ENCODE measurements at regions not wholly inside any gene's neighbourhood (a gene's known extent, or its start where the extent isn't known, plus 50 kb on each side); places are given as distances from the start of the nearest gene placed in this dataset.

- Histone ChIP-seq H3K4me1 (ENCODE audit: insufficient read depth, low read length, poor library complexity, severe bottlenecking) (no peaks in the 10 kb centered on the region), H3K4me3 (ENCODE audit: low read depth, low read length, poor library complexity, severe bottlenecking) (no peak overlapping the region), H3K4me2 (ENCODE audit: low read length) (no peak overlapping the region), H4K20me1 (ENCODE audit: insufficient read depth, low read length) (no peaks in the 10 kb centered on the region), H3K9me2 (ENCODE audit: insufficient read depth, low read length) (no peaks in the 10 kb centered on the region), H2AFZ (ENCODE audit: low read length) (no peak overlapping the region), H3K9me3 (ENCODE audit: low read length) (no peaks in the 10 kb centered on the region), H3K79me2 (ENCODE audit: insufficient read depth, low read depth, low read length) (no peaks in the 10 kb centered on the region), H3K27ac (ENCODE audit: low read depth, low read length, poor library complexity, severe bottlenecking) (no peak overlapping the region), H3K36me3 (ENCODE audit: insufficient read depth, low read length) (no peaks in the 10 kb centered on the region)
- BruUV-seq (replicated peaks) = no TSS peak
- CTCF ChIA-PET (ENCODE audit: unreplicated experiment) = no interaction called here
- POLR2A ChIA-PET = interaction anchor here (0.7 kb wide), 1 partner anchor 556 kb away, joined by 3 read pairs; no protein-coding TSS in a partner anchor
- TF ChIP-seq EZH2phosphoT487 (IDR thresholded peaks at IDR 0.05; ENCODE audit: borderline replicate concordance, low read depth, low read length) = no peak
- TF ChIP-seq, protein P1, sequence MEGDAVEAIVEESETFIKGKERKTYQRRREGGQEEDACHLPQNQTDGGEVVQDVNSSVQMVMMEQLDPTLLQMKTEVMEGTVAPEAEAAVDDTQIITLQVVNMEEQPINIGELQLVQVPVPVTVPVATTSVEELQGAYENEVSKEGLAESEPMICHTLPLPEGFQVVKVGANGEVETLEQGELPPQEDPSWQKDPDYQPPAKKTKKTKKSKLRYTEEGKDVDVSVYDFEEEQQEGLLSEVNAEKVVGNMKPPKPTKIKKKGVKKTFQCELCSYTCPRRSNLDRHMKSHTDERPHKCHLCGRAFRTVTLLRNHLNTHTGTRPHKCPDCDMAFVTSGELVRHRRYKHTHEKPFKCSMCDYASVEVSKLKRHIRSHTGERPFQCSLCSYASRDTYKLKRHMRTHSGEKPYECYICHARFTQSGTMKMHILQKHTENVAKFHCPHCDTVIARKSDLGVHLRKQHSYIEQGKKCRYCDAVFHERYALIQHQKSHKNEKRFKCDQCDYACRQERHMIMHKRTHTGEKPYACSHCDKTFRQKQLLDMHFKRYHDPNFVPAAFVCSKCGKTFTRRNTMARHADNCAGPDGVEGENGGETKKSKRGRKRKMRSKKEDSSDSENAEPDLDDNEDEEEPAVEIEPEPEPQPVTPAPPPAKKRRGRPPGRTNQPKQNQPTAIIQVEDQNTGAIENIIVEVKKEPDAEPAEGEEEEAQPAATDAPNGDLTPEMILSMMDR (conservative IDR thresholded peaks at IDR 0.05; ENCODE audit: low read length) = no peak
- intact Hi-C loops (cut with micrococcal nuclease; ENCODE audit: unreplicated experiment) = no loop called here
- DNase-seq (ENCODE audit: low spot score) = no peak
Measured at GRCh38 chr18:41416044-41416443, 539.0 kb upstream of the PIK3C3 start.

GRCh38 chr18:41410006-41410405, 545.0 kb upstream of the PIK3C3 start:
- ChIA-PET POLR2A (no interaction called here), CTCF (ENCODE audit: unreplicated experiment) (no interaction called here)
- Histone ChIP-seq H4K20me1 (ENCODE audit: insufficient read depth, low read length) (no peaks in the 10 kb centered on the region), H3K4me2 (ENCODE audit: low read length) (no peak overlapping the region), H3K79me2 (ENCODE audit: insufficient read depth, low read depth, low read length) (no peaks in the 10 kb centered on the region), H3K9me3 (ENCODE audit: low read length) (no peaks in the 10 kb centered on the region), H3K36me3 (ENCODE audit: insufficient read depth, low read length) (no peaks in the 10 kb centered on the region), H3K27ac (ENCODE audit: low read depth, low read length, poor library complexity, severe bottlenecking) (no peak overlapping the region), H3K4me3 (ENCODE audit: low read depth, low read length, poor library complexity, severe bottlenecking) (no peak overlapping the region), H2AFZ (ENCODE audit: low read length) (no peak overlapping the region), H3K9me2 (ENCODE audit: insufficient read depth, low read length) (no peaks in the 10 kb centered on the region), H3K4me1 (ENCODE audit: insufficient read depth, low read length, poor library complexity, severe bottlenecking) (no peaks in the 10 kb centered on the region)
- intact Hi-C loops (cut with micrococcal nuclease; ENCODE audit: unreplicated experiment) = no loop called here
- TF ChIP-seq, protein P1 (conservative IDR thresholded peaks at IDR 0.05; ENCODE audit: low read length) = no peak
- no peak for TF ChIP-seq EZH2phosphoT487 (IDR thresholded peaks at IDR 0.05; ENCODE audit: borderline replicate concordance, low read depth, low read length)
- no TSS peak for BruUV-seq (replicated peaks)
- no peak for DNase-seq (ENCODE audit: low spot score)

DNA sequence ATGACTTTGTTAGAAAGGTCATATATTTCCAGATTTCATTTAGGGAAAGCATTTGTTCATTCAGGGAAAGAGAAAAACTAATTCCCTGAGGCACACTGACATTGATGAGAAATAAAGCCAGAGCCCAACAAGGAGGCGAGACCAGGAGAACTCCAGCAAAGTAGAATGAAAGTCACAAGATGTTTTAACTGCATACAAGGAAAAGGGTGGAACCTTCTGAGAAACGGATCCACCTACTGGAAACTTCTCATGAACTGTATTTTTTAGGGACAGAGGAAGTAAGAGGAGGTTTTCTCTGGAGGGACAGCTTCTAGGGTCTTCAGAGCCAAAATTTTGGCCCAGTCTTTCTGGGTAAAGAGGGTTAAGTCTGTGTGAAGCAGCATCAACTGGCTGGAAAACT, 548.2 kb upstream of the PIK3C3 start:
- no peak overlapping the region for H2AFZ ChIP-seq (ENCODE audit: low read length)
- TF ChIP-seq EZH2phosphoT487 (IDR thresholded peaks at IDR 0.05; ENCODE audit: borderline replicate concordance, low read depth, low read length) = no peak
- TF ChIP-seq, protein P1 (conservative IDR thresholded peaks at IDR 0.05; ENCODE audit: low read length) = no peak
- H3K9me3 ChIP-seq (ENCODE audit: low read length) = no peaks in the 10 kb centered on the region
- H3K4me2 ChIP-seq (ENCODE audit: low read length) = no peak overlapping the region
- H3K9me2 ChIP-seq (ENCODE audit: insufficient read depth, low read length) = no peaks in the 10 kb centered on the region
- CTCF ChIA-PET (ENCODE audit: unreplicated experiment) = interaction anchor here (0.5 kb wide), 1 partner anchor 135 kb away, joined by 3 read pairs; no protein-coding TSS in a partner anchor
- H3K27ac ChIP-seq (ENCODE audit: low read depth, low read length, poor library complexity, severe bottlenecking) = no peak overlapping the region
- no peak overlapping the region for H3K4me3 ChIP-seq (ENCODE audit: low read depth, low read length, poor library complexity, severe bottlenecking)
- no peaks in the 10 kb centered on the region for H3K36me3 ChIP-seq (ENCODE audit: insufficient read depth, low read length)
- no peaks in the 10 kb centered on the region for H3K4me1 ChIP-seq (ENCODE audit: insufficient read depth, low read length, poor library complexity, severe bottlenecking)
- POLR2A ChIA-PET = no interaction called here
- H3K79me2 ChIP-seq (ENCODE audit: insufficient read depth, low read depth, low read length) = no peaks in the 10 kb centered on the region
- no TSS peak for BruUV-seq (replicated peaks)
- DNase-seq (ENCODE audit: low spot score) = no peak
- intact Hi-C loops (cut with micrococcal nuclease; ENCODE audit: unreplicated experiment) = no loop called here
- no peaks in the 10 kb centered on the region for H4K20me1 ChIP-seq (ENCODE audit: insufficient read depth, low read length)
